VCaP (cell line): ENCODE measurements at regions not wholly inside any gene's neighbourhood (a gene's known extent, or its start where the extent isn't known, plus 50 kb on each side); places are given as distances from the start of the nearest gene placed in this dataset.

ENCODE experiments used
- H3K27ac ChIP-seq: fragments of 450-650 bp; 2 replicates; pipeline ENCODE4 v1.5.1; 2017
- TF ChIP-seq, protein P1 (sequence below): fragments of 450-650 bp; conservative IDR thresholded peaks from 2 replicates; pipeline ENCODE4 v1.5.1; 2017; ENCODE audit warnings: mild to moderate bottlenecking, moderate library complexity

DNA sequence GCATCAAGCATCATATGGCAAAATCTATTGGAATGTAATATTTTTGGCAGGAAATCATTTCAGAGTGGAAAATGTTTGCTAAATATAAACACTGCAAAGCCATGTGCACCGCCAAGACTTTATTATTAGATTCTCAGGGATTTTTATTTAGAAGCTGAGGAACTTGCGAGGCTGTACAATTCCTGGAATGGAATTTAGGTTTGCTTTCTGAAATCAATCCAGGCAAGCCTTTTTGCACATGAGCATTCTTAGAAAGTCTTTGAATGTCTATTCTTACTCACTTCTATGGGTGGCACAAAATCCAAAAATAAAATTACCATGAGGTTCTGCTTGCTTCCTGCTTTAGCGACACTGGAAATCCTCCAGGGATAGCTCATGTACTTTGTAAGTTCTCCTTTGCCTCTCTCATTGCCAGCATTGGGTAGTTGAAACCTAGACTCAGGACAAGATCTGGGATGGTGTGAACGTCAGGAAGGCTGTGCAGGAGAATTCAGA lies 71.5 kb upstream of the PALM2AKAP2 start:
- TF ChIP-seq, protein P1, sequence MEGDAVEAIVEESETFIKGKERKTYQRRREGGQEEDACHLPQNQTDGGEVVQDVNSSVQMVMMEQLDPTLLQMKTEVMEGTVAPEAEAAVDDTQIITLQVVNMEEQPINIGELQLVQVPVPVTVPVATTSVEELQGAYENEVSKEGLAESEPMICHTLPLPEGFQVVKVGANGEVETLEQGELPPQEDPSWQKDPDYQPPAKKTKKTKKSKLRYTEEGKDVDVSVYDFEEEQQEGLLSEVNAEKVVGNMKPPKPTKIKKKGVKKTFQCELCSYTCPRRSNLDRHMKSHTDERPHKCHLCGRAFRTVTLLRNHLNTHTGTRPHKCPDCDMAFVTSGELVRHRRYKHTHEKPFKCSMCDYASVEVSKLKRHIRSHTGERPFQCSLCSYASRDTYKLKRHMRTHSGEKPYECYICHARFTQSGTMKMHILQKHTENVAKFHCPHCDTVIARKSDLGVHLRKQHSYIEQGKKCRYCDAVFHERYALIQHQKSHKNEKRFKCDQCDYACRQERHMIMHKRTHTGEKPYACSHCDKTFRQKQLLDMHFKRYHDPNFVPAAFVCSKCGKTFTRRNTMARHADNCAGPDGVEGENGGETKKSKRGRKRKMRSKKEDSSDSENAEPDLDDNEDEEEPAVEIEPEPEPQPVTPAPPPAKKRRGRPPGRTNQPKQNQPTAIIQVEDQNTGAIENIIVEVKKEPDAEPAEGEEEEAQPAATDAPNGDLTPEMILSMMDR = no peak

DNA sequence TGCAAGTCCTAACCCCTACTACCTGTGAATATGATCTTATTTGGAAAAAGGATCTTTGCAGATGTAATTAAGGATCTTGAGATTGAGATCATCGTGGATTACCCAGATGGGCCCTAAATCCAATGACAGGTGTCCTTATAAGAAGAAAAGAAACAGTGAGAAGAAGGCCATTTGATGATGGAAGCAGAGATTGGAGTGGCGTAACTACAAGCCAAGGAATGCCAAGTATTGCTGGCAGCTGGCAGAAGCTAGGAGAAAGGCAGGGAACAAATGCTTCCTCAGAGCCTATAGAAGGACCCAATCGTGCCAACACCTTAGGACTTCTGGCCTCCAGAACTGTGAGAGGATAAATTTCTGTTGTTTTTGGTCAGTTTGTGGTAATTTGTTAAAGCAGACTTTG lies 70.1 kb upstream of the PALM2AKAP2 start:
- H3K27ac ChIP-seq = no peak overlapping the region
- TF ChIP-seq, protein P1 = no peak

More for the DNA sequence above, 71.5 kb upstream of the PALM2AKAP2 start:
- no peak overlapping the region for H3K27ac ChIP-seq

DNA sequence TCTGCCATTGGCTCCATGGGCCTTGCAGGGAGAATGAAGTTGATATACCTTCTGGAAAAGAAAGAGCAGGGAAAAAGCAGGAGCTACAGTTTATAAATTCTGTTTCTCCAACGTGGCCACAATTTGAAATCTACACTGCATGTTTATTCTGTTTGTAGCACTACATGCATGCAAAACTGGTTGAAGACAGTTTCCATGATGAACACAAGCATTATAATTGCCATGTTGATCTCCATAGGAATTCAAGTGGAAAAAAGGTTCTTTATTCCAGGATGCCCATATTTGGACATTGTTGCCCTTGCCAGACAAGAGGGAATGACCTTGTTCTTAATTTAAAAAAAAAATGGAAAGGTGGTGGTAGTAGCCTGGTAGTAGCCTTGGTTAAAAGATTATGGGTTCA lies 69.2 kb upstream of the PALM2AKAP2 start:
- no peak overlapping the region for H3K27ac ChIP-seq
- TF ChIP-seq, protein P1 = no peak

DNA sequence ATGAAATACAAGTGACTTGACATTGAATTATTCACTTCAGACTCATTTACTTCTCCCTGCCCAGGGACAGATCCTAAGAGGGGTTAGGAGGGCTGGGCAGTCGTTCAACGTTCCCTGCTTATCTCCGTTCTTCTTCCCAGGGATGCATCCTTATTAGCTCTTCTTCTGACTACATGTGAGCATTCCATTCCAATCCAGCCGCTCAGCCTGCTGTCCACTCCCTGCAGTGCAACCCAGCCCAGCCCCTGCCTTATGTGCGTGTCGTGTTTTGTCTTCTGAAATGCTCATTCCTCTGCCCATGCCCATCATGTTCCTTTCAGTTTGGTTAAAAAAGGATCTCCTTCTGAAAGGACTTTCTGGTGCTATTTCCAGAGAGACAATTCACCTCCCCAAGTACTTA lies 64.7 kb upstream of the PALM2AKAP2 start:
- TF ChIP-seq, protein P1 = no peak
- no peak overlapping the region for H3K27ac ChIP-seq

DNA sequence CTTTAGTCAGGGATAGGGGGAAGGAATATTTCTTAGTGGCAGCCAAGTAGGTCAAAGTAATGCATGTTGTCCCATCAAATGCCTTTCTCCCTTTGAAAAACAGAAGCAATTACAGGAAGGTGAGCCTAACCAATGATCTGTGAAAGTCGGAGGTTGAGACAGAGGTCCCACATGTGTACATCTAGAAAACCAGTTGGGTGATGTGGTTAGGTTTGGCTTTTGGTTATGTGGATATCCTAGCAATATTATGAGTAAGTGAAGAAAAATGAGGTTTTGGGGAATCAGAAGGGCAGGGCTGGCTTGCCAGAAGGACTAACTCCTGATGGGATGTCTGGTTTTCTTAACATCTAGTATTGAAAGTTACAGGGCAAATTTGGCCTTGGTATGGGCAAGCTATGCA lies 63.4 kb upstream of the PALM2AKAP2 start:
- TF ChIP-seq, protein P1 = no peak
- H3K27ac ChIP-seq = no peak overlapping the region

DNA sequence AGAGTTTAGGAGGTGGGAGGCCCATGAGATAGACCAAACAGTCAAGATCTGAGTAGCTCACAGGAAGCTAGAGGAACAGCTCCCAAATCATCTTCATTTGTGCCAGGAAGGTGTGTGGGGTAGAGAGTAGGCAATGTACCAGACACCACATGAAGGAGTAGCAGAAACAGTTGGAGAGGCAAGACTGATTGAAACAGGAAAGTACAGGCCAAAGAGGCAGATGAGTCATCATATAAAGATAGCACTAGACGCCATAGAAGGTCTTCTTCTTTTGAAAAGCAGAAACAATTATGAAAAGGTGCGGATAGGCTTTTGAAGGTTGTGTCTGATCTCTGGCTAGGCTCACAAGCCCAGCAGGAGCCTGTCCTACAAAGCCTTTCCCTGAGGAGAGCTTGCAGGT lies 62.7 kb upstream of the PALM2AKAP2 start:
- TF ChIP-seq, protein P1 = no peak
- no peak overlapping the region for H3K27ac ChIP-seq

DNA sequence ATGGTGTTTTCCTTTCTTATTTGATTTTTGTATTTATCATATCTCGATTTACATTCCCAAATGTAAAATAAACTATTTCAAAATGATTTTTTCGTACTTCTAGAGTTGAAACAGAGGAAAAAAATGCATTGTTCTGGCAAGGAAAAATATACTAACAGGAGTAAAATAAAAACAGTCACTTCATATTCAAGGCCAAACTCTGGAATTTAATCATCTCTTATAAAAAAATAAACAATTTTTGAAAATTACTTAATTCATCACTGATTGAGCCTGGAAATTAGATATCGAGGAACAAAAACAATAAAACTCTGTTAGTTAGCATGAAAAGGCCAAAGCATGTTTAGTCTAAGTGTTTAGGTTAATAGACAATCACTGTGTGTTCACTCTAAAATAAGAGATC lies 61.1 kb upstream of the PALM2AKAP2 start:
- TF ChIP-seq, protein P1 = no peak
- H3K27ac ChIP-seq = no peak overlapping the region
